Activated T-helper 1 cell treated with Interleukin-2 at 50 U/mL for 16 hours (primary cell): ENCODE measurements at regions not wholly inside any gene's neighbourhood (a gene's known extent, or its start where the extent isn't known, plus 50 kb on each side); places are given as distances from the start of the nearest gene placed in this dataset.
"Not testable (repeated sequence)": the region's sequence is repeated elsewhere in the genome, so short reads cannot be mapped to it uniquely, and the experiment has no call there.

ENCODE experiments used
- DNase-seq: peaks from one replicate; pipeline ENCODE4 v3.0.0-alpha.2; 2020; ENCODE audit warnings: low read depth

GRCh38 chr5:162621726-162622263 is 554.2 kb downstream of the GABRG2 start:
- DNase-seq = not testable (repeated sequence)

- no peak for DNase-seq
Observed at GRCh38 chr5:162624110-162624509, 556.5 kb downstream of the GABRG2 start.

- DNase-seq = no peak
Observed at GRCh38 chr5:162637481-162637880, 569.9 kb downstream of the GABRG2 start.

GRCh38 chr5:162638849-162639248 is 571.3 kb downstream of the GABRG2 start:
- no peak for DNase-seq

GRCh38 chr5:162641142-162641813 is 573.7 kb downstream of the GABRG2 start:
- no peak for DNase-seq

GRCh38 chr5:162654661-162655405 is 587.3 kb downstream of the GABRG2 start:
- DNase-seq = no peak

- no peak for DNase-seq
Observed at GRCh38 chr5:162657076-162657475, 589.5 kb downstream of the GABRG2 start.

- no peak for DNase-seq
Observed at GRCh38 chr5:162664846-162665245, 597.3 kb downstream of the GABRG2 start.

- no peak for DNase-seq
Observed at GRCh38 chr5:162668926-162669325, 601.4 kb downstream of the GABRG2 start.

- DNase-seq = no peak
Observed at GRCh38 chr5:162672061-162672460, 604.5 kb downstream of the GABRG2 start.

GRCh38 chr5:162683284-162683683 is 615.7 kb downstream of the GABRG2 start:
- no peak for DNase-seq

- no peak for DNase-seq
Observed at GRCh38 chr5:162684145-162684544, 616.6 kb downstream of the GABRG2 start.

GRCh38 chr5:162685302-162685701 is 617.7 kb downstream of the GABRG2 start:
- DNase-seq = no peak

GRCh38 chr5:162696272-162696671 is 628.7 kb downstream of the GABRG2 start:
- DNase-seq = not testable (repeated sequence)

GRCh38 chr5:162699361-162699760 is 631.8 kb downstream of the GABRG2 start:
- no peak for DNase-seq

- DNase-seq = no peak
Observed at GRCh38 chr5:162703914-162704313, 636.3 kb downstream of the GABRG2 start.

- no peak for DNase-seq
Observed at GRCh38 chr5:162711244-162711643, 643.7 kb downstream of the GABRG2 start.

GRCh38 chr5:162719720-162720119 is 652.1 kb downstream of the GABRG2 start:
- DNase-seq = no peak

GRCh38 chr5:162721125-162721524 is 653.6 kb downstream of the GABRG2 start:
- no peak for DNase-seq

GRCh38 chr5:162752612-162753011 is 684.8 kb upstream of the CCNG1 start:
- DNase-seq = no peak

- DNase-seq = no peak
Observed at GRCh38 chr5:162762119-162762518, 675.3 kb upstream of the CCNG1 start.

GRCh38 chr5:162769019-162769418 is 668.4 kb upstream of the CCNG1 start:
- DNase-seq = no peak

- no peak for DNase-seq
Observed at GRCh38 chr5:162785673-162786072, 651.7 kb upstream of the CCNG1 start.
